HG03135 (cell line): ENCODE measurements at regions not wholly inside any gene's neighbourhood (a gene's known extent, or its start where the extent isn't known, plus 50 kb on each side); places are given as distances from the start of the nearest gene placed in this dataset.
A peak's percentile ranks its signal among the peaks of the same experiment; 100 is the strongest.
"Not testable (repeated sequence)": the region's sequence is repeated elsewhere in the genome, so short reads cannot be mapped to it uniquely, and the experiment has no call there.

Source experiments
- ATAC-seq: cut with Tn5 transposase; IDR thresholded peaks from one replicate; pipeline ENCODE4 v1.9.1; 2021; ENCODE audit warnings: mild to moderate bottlenecking, moderate library complexity; ENCODE audit not compliant: unreplicated experiment

GRCh38 chr3:153221748-153222162, 59.7 kb downstream of the RAP2B start:
- ATAC-seq = peak; percentile 91

GRCh38 chr3:153226877-153227276, 64.9 kb downstream of the RAP2B start:
- not testable (repeated sequence) for ATAC-seq

GRCh38 chr3:153230427-153230826, 68.4 kb downstream of the RAP2B start:
- not testable (repeated sequence) for ATAC-seq

GRCh38 chr3:153231245-153231644, 69.2 kb downstream of the RAP2B start:
- not testable (repeated sequence) for ATAC-seq

- ATAC-seq = not testable (repeated sequence)
These were observed 70.2 kb downstream of the RAP2B start for GRCh38 chr3:153232050-153232752.

GRCh38 chr3:153232851-153233271, 70.8 kb downstream of the RAP2B start:
- ATAC-seq = no peak

- ATAC-seq = no peak
These were observed 72.0 kb downstream of the RAP2B start for GRCh38 chr3:153233986-153234385.

GRCh38 chr3:153242896-153243295, 80.9 kb downstream of the RAP2B start:
- no peak for ATAC-seq

- ATAC-seq = no peak
These were observed 82.9 kb downstream of the RAP2B start for GRCh38 chr3:153244961-153245360.

GRCh38 chr3:153245661-153246060, 83.6 kb downstream of the RAP2B start:
- no peak for ATAC-seq

GRCh38 chr3:153246331-153246730, 84.3 kb downstream of the RAP2B start:
- no peak for ATAC-seq

- ATAC-seq = no peak
These were observed 84.8 kb downstream of the RAP2B start for GRCh38 chr3:153246806-153247205.

GRCh38 chr3:153247331-153248330, 85.6 kb downstream of the RAP2B start:
- ATAC-seq = no peak

GRCh38 chr3:153248835-153249234, 86.8 kb downstream of the RAP2B start:
- not testable (repeated sequence) for ATAC-seq

GRCh38 chr3:153249906-153250305, 87.9 kb downstream of the RAP2B start:
- ATAC-seq = no peak

- no peak for ATAC-seq
These were observed 88.4 kb downstream of the RAP2B start for GRCh38 chr3:153250446-153250845.

GRCh38 chr3:153252963-153253362, 90.9 kb downstream of the RAP2B start:
- ATAC-seq = no peak

- no peak for ATAC-seq
These were observed 92.3 kb downstream of the RAP2B start for GRCh38 chr3:153254361-153254760.

- no peak for ATAC-seq
These were observed 95.8 kb downstream of the RAP2B start for GRCh38 chr3:153257673-153258351.

- no peak for ATAC-seq
These were observed 97.9 kb downstream of the RAP2B start for GRCh38 chr3:153259956-153260355.

GRCh38 chr3:153260681-153261080, 98.7 kb downstream of the RAP2B start:
- ATAC-seq = no peak
